GM12892 (cell line): ENCODE measurements at regions not wholly inside any gene's neighbourhood (a gene's known extent, or its start where the extent isn't known, plus 50 kb on each side); places are given as distances from the start of the nearest gene placed in this dataset.

Experiments used
- POLR2A ChIP-seq: IDR thresholded peaks from 2 replicates; pipeline ENCODE4 v1.6.1; 2011; ENCODE audit warnings: low read depth, low read length, control low read depth
- POLR2AphosphoS5 ChIP-seq: IDR thresholded peaks from 2 replicates; pipeline ENCODE4 v1.6.1; 2011; ENCODE audit warnings: low read depth, low read length, control low read depth
- TAF1 ChIP-seq: IDR thresholded peaks from 2 replicates; pipeline ENCODE4 v1.6.1; 2011; ENCODE audit warnings: low read depth, mild to moderate bottlenecking, control low read depth, low read length, borderline replicate concordance

GRCh38 chr1:4530166-4530785 lies 124.1 kb upstream of the AJAP1 start:
- TF ChIP-seq TAF1 (no peak), POLR2A (no peak), POLR2AphosphoS5 (no peak)
